ENCODE measurements at regions not wholly inside any gene's neighbourhood (a gene's known extent, or its start where the extent isn't known, plus 50 kb on each side); places are given as distances from the start of the nearest gene placed in this dataset.

GRCh38 chr10:118873091-118873737 is 118.4 kb upstream of the CACUL1 start:
- no peak for DNase-seq (ENCODE audit: low read depth)
- POLR2A ChIA-PET, result no interaction called here
- CTCF ChIA-PET, result interaction anchor here (1.3 kb wide), 1 partner anchor 23 kb away, joined by 4 read pairs; no protein-coding TSS in a partner anchor
- no peak overlapping the region for H3K4me3 ChIP-seq (ENCODE audit: low read depth, low read length)
- TF ChIP-seq CTCF (IDR thresholded peaks at IDR 0.05; ENCODE audit: insufficient read depth, low read depth, low read length), result no peak
- H3K27me3 ChIP-seq (ENCODE audit: control insufficient read depth, insufficient read depth, low read length), result no peaks in the 10 kb centered on the region
- H3K36me3 ChIP-seq (ENCODE audit: control insufficient read depth, insufficient read depth, low read length), result no peaks in the 10 kb centered on the region

- POLR2A ChIA-PET, result no interaction called here
- Histone ChIP-seq H3K4me3 (ENCODE audit: low read depth, low read length) (no peak overlapping the region), H3K36me3 (ENCODE audit: control insufficient read depth, insufficient read depth, low read length) (no peaks in the 10 kb centered on the region), H3K27me3 (ENCODE audit: control insufficient read depth, insufficient read depth, low read length) (no peaks in the 10 kb centered on the region)
- CTCF ChIA-PET, result no interaction called here
- no peak for DNase-seq (ENCODE audit: low read depth)
- TF ChIP-seq CTCF (IDR thresholded peaks at IDR 0.05; ENCODE audit: insufficient read depth, low read depth, low read length), result no peak
Observed at GRCh38 chr10:118873738-118874105, 119.0 kb upstream of the CACUL1 start.

GRCh38 chr10:118874171-118874570 is 119.4 kb upstream of the CACUL1 start:
- POLR2A ChIA-PET, result no interaction called here
- no peak overlapping the region for H3K4me3 ChIP-seq (ENCODE audit: low read depth, low read length)
- DNase-seq (ENCODE audit: low read depth), result no peak
- no peak for TF ChIP-seq CTCF (IDR thresholded peaks at IDR 0.05; ENCODE audit: insufficient read depth, low read depth, low read length)
- no peaks in the 10 kb centered on the region for H3K27me3 ChIP-seq (ENCODE audit: control insufficient read depth, insufficient read depth, low read length)
- CTCF ChIA-PET, result no interaction called here
- H3K36me3 ChIP-seq (ENCODE audit: control insufficient read depth, insufficient read depth, low read length), result no peaks in the 10 kb centered on the region

GRCh38 chr10:118875087-118875486 is 120.3 kb upstream of the CACUL1 start:
- H3K36me3 ChIP-seq (ENCODE audit: control insufficient read depth, insufficient read depth, low read length), result no peaks in the 10 kb centered on the region
- DNase-seq (ENCODE audit: low read depth), result no peak
- TF ChIP-seq CTCF (IDR thresholded peaks at IDR 0.05; ENCODE audit: insufficient read depth, low read depth, low read length), result no peak
- ChIA-PET POLR2A (no interaction called here), CTCF (no interaction called here)
- no peaks in the 10 kb centered on the region for H3K27me3 ChIP-seq (ENCODE audit: control insufficient read depth, insufficient read depth, low read length)
- H3K4me3 ChIP-seq (ENCODE audit: low read depth, low read length), result no peak overlapping the region

- no peaks in the 10 kb centered on the region for H3K36me3 ChIP-seq (ENCODE audit: control insufficient read depth, insufficient read depth, low read length)
- no peak for DNase-seq (ENCODE audit: low read depth)
- no peak overlapping the region for H3K4me3 ChIP-seq (ENCODE audit: low read depth, low read length)
- H3K27me3 ChIP-seq (ENCODE audit: control insufficient read depth, insufficient read depth, low read length), result no peaks in the 10 kb centered on the region; the same call in 1 of the 2 replicates
- TF ChIP-seq CTCF (IDR thresholded peaks at IDR 0.05; ENCODE audit: insufficient read depth, low read depth, low read length), result no peak
- POLR2A ChIA-PET, result no interaction called here
- CTCF ChIA-PET, result interaction anchor here (0.8 kb wide), 1 partner anchor 27 kb away, joined by 3 read pairs; no protein-coding TSS in a partner anchor
Observed at GRCh38 chr10:118882741-118883140, 128.0 kb upstream of the CACUL1 start.

All from BJ (cell line).